Hepatocyte (in vitro differentiated cells): ENCODE measurements at regions not wholly inside any gene's neighbourhood (a gene's known extent, or its start where the extent isn't known, plus 50 kb on each side); places are given as distances from the start of the nearest gene placed in this dataset.

ENCODE experiments used
- EZH2 ChIP-seq: fragments of 200-600 bp; sonication (generic); IDR thresholded peaks from 2 replicates; pipeline ENCODE4 v1.6.1; 2016; ENCODE audit warnings: antibody characterized with exemption, mild to moderate bottlenecking, borderline replicate concordance
- TF ChIP-seq, protein P1 (sequence below): fragments of 200-600 bp; sonication (generic); IDR thresholded peaks from 2 replicates; pipeline ENCODE4 v1.5.1; 2016; ENCODE audit warnings: antibody characterized with exemption, mild to moderate bottlenecking; ENCODE audit not compliant: poor library complexity

GRCh38 chr15:95259513-95259912, 1028.2 kb downstream of the MCTP2 start:
- TF ChIP-seq, protein P1, sequence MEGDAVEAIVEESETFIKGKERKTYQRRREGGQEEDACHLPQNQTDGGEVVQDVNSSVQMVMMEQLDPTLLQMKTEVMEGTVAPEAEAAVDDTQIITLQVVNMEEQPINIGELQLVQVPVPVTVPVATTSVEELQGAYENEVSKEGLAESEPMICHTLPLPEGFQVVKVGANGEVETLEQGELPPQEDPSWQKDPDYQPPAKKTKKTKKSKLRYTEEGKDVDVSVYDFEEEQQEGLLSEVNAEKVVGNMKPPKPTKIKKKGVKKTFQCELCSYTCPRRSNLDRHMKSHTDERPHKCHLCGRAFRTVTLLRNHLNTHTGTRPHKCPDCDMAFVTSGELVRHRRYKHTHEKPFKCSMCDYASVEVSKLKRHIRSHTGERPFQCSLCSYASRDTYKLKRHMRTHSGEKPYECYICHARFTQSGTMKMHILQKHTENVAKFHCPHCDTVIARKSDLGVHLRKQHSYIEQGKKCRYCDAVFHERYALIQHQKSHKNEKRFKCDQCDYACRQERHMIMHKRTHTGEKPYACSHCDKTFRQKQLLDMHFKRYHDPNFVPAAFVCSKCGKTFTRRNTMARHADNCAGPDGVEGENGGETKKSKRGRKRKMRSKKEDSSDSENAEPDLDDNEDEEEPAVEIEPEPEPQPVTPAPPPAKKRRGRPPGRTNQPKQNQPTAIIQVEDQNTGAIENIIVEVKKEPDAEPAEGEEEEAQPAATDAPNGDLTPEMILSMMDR, result peak; percentile 79
- TF ChIP-seq EZH2, result no peak
